IPS-18c (cell line): ENCODE measurements at regions not wholly inside any gene's neighbourhood (a gene's known extent, or its start where the extent isn't known, plus 50 kb on each side); places are given as distances from the start of the nearest gene placed in this dataset.
"Not testable (repeated sequence)": the region's sequence is repeated elsewhere in the genome, so short reads cannot be mapped to it uniquely, and the experiment has no call there.

Source experiments
- H3K4me3 ChIP-seq: 2 replicates; pipeline ENCODE4 v1.7.0; 2013; ENCODE audit warnings: low read depth, mild to moderate bottlenecking, low read length, moderate library complexity; ENCODE audit not compliant: insufficient read depth
- H3K9me3 ChIP-seq: one replicate; pipeline ENCODE4 v1.6.1; 2013; ENCODE audit warnings: mild to moderate bottlenecking, low read length, moderate library complexity; ENCODE audit not compliant: control insufficient read depth, insufficient read depth

- Histone ChIP-seq H3K4me3 (no peak overlapping the region), H3K9me3 (peaks cover 3% of the 10 kb centered on the region)
Observed at GRCh38 chr14:101315802-101316296, 245.4 kb upstream of the DIO3 start.

GRCh38 chr14:101318271-101318670 is 243.0 kb upstream of the DIO3 start:
- Histone ChIP-seq H3K9me3 (peaks cover 3% of the 10 kb centered on the region), H3K4me3 (no peak overlapping the region)

GRCh38 chr14:101320396-101320795 is 240.9 kb upstream of the DIO3 start:
- no peak overlapping the region for H3K4me3 ChIP-seq
- peaks cover 3% of the 10 kb centered on the region for H3K9me3 ChIP-seq

GRCh38 chr14:101322223-101322622 is 239.1 kb upstream of the DIO3 start:
- Histone ChIP-seq H3K4me3 (no peak overlapping the region), H3K9me3 (no peaks in the 10 kb centered on the region)

GRCh38 chr14:101323111-101323510 is 238.2 kb upstream of the DIO3 start:
- Histone ChIP-seq H3K4me3 (no peak overlapping the region), H3K9me3 (no peaks in the 10 kb centered on the region)

GRCh38 chr14:101323614-101324235 is 237.6 kb upstream of the DIO3 start:
- H3K9me3 ChIP-seq, H3K4me3 ChIP-seq: not testable (repeated sequence)

GRCh38 chr14:101325319-101325718 is 236.0 kb upstream of the DIO3 start:
- no peaks in the 10 kb centered on the region for H3K9me3 ChIP-seq

GRCh38 chr14:101328412-101329028 is 232.8 kb upstream of the DIO3 start:
- Histone ChIP-seq H3K4me3 (no peak overlapping the region), H3K9me3 (no peaks in the 10 kb centered on the region)

More at GRCh38 chr14:101325319-101325718, 236.0 kb upstream of the DIO3 start:
- no peak overlapping the region for H3K4me3 ChIP-seq

- H3K9me3 ChIP-seq: no peaks in the 10 kb centered on the region
- H3K4me3 ChIP-seq: no peak overlapping the region
Observed at GRCh38 chr14:101330416-101331140, 230.7 kb upstream of the DIO3 start.

GRCh38 chr14:101331141-101331525 is 230.2 kb upstream of the DIO3 start:
- H3K4me3 ChIP-seq: no peak overlapping the region

GRCh38 chr14:101331661-101332169 is 229.6 kb upstream of the DIO3 start:
- Histone ChIP-seq H3K4me3 (no peak overlapping the region), H3K9me3 (no peaks in the 10 kb centered on the region)

More at GRCh38 chr14:101331141-101331525, 230.2 kb upstream of the DIO3 start:
- H3K9me3 ChIP-seq: no peaks in the 10 kb centered on the region

- H3K9me3 ChIP-seq: no peaks in the 10 kb centered on the region
- H3K4me3 ChIP-seq: no peak overlapping the region
Observed at GRCh38 chr14:101332281-101332680, 229.0 kb upstream of the DIO3 start.

- Histone ChIP-seq H3K4me3 (no peak overlapping the region), H3K9me3 (no peaks in the 10 kb centered on the region)
Observed at GRCh38 chr14:101333335-101334280, 227.7 kb upstream of the DIO3 start.

- Histone ChIP-seq H3K4me3 (no peak overlapping the region), H3K9me3 (no peaks in the 10 kb centered on the region)
Observed at GRCh38 chr14:101334656-101335055, 226.6 kb upstream of the DIO3 start.

GRCh38 chr14:101335061-101335661 is 226.1 kb upstream of the DIO3 start:
- Histone ChIP-seq H3K9me3 (no peaks in the 10 kb centered on the region), H3K4me3 (no peak overlapping the region)

GRCh38 chr14:101336183-101336582 is 225.1 kb upstream of the DIO3 start:
- no peaks in the 10 kb centered on the region for H3K9me3 ChIP-seq
- no peak overlapping the region for H3K4me3 ChIP-seq

- H3K4me3 ChIP-seq: no peak overlapping the region; the same call in 1 of the 2 replicates
- no peaks in the 10 kb centered on the region for H3K9me3 ChIP-seq
Observed at GRCh38 chr14:101337053-101337452, 224.2 kb upstream of the DIO3 start.
